Bone marrow (tissue), 2 donors: ENCODE measurements at regions not wholly inside any gene's neighbourhood (a gene's known extent, or its start where the extent isn't known, plus 50 kb on each side); places are given as distances from the start of the nearest gene placed in this dataset.

Experiments
- DNase-seq, 2 donors: peaks; one replicate each; lab custom pipeline; 2025; lab: John Stamatoyannopoulos, UW

DNA sequence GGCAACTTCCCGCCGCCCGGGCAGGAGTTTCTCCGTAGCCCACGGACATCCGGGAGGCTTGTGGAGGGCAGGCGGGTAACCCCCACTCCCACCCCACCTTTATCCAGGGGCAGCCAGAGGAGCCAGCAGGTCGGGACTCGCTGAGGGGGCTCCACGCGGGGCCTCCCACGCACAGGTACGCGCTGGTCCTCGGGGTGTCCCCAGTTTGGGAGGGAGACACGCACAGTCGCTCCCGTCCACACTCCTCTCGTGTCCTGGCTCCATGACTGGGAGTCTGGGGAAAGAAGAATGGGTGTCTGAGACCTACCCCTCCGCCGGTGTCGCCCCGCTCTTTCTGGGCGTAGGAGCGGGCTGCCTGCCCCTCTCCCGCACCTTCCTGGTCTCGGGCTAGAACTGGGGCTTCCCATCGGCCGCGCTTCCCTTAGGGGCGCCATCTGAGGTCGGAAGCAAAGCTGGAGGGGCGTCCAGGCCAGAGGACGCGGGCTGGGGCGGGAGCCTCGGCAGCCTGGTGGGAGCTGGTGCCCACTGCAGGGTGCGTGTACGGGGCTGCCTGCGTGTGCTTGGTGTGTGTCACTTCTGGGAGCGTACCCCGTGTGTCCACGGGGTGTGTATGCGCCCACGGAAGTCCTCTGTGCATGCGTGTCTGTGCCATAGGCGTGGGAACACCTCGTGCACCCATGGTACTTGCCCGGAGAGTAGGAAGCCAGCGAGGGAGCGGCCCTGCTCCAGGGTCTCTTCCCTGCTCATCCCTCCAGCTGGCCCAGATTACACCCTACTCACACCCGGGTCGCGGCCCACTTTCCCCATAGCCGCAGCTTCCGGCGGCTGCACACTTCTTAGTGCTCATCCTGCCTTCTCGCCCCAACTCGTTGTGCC is 73.0 kb upstream of the LEP start:
- DNase-seq = no peak

DNA sequence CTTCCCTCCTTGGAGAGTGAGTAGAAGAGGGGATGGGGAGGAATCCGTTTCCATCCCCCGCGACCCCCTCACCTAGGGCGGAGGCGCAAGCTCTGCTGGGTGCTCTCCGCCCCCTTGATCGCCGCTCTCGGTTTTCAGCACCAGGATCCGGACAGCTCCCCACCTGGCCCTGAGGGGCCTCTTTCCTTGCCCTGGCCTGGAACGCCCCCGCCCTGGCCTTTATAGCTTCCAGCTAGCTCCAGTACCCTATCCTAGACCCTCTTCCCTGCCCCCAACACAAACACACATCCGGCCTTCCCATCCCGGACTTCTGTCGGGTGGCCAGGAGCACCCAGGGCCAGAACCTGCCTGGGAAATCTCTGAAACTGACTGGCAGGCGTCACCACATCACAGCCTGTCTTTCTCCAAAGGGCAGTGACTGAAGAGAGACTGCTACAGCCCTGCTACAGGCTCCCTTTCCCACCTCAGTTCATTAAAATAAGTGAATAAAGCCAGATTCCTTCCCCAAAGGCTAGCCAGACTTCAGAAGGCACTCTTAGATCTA is 72.3 kb upstream of the LEP start:
- no peak for DNase-seq

DNA sequence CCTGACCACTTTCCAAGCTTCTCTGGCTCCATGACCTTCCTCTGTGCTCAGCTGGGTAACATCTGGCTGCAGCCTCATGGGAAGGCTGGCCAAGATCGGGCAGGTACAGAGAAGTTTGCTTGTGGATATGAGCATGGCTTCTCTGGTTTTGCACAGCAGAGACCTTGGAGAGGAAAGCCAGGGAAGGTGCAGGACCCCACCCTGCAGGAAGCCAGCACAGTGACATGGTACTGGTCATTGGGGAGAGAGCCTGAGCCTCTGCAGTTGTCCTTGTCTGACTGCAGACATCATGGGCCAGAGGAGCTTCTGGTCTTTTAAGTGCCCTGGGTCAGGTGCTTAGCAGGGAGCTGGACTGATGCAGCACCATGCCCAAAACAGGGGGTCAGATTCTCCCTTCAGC is 70.6 kb upstream of the LEP start:
- DNase-seq = no peak

DNA sequence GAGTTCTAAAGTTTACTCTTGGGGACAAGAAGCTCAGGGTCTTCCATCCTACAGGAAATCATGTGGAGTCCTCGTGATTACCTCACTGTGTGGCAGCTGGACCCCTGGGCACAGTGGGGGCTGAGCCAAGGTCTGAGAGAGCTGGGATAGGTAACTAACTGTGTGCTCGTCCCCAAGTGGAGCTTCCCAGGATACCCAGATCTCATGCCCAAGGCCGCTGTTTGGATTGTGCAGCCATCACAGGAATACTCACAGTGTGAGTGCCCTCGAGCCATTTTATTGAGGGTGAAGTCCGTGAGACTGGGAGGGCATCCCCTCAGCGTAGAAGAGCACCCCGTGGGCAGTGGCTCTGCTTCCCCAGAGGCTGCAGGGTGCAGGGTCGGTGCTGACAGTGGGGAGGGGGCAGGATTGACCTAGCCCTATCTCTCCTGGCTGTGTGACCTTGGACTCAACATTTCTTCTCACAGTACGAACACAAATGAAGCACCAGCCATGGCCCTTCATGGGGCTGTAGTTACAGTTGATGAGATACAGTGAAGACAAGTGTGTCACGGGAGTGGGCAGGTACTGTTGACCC is 69.6 kb upstream of the LEP start:
- no peak for DNase-seq

DNA sequence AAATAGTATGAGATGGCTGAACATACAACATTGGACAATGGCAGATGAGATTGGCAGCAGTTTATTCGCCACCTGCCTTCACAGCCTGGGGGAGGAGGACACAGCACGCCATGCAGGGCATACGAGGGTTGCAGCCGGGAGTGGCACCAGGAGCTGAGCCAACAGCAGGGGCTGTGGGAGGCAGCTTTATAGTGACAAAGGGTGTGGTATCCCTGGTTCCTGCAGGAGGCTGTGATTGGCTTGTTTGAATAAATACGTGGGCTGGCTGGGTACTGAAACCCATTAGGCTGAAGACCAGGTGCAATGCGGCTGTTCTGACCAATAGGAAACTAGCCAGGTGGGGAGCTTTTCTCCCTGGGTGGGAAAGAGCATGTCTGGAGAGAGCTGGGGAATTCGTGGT is 68.9 kb upstream of the LEP start:
- no peak for DNase-seq

DNA sequence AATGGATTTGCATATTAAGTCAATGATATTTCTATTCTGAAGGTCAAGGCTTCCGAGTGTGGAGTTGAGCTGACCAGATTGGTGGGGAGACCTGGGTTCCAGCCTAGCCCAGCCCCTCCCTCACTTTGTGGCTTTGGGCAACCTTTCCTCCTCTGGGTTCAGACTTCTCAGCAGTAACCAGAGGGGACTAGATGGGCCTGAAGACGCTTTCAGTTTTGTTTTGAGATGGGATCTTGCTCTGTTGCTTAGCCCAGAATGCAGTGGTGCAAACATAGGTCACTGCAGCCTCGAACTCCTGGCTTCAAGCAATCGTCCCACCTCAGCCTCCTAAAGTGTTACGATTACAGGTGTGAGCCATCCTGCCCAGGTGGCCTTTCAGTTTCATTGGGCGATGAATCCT is 68.1 kb upstream of the LEP start:
- DNase-seq = no peak

DNA sequence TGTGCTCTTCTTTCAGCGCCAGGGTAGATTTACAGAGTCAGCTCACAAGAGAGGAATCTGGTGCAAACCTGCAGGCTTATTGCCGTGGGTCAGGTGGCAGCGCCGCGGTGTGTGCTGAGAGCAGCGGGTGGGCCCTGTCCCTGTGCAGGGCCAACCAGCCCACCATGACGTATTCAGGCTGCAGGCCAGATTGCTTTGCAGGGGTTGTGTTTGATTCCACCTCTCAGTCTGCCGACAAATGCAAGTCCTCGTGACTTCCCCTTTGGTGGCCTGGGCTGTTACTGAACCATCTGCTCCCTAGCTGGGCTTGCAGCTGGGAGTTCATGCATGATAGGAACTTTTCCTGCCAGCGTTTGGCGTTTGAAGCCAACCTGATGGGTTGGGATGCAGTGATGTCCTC is 66.7 kb upstream of the LEP start:
- no peak for DNase-seq

DNA sequence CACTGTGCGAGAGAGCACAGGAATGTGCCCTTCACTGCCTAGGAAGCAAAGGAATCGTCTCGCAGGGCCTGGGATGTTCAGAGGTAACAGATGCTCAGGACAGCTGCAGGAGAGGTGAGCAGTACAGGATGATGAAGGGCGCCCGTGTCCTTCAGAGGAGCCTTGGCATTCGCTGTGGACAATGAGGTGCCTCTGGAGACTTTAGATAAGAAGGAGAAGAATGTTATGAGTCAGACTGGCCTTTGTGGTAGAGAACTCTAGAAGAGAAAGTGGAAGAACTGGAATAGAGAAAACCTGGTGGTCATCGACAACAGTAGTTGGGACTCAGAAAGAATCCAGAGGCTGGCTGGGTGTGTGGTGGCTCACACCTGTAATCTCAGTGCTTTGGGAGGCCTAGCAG is 64.4 kb upstream of the LEP start:
- DNase-seq = no peak

DNA sequence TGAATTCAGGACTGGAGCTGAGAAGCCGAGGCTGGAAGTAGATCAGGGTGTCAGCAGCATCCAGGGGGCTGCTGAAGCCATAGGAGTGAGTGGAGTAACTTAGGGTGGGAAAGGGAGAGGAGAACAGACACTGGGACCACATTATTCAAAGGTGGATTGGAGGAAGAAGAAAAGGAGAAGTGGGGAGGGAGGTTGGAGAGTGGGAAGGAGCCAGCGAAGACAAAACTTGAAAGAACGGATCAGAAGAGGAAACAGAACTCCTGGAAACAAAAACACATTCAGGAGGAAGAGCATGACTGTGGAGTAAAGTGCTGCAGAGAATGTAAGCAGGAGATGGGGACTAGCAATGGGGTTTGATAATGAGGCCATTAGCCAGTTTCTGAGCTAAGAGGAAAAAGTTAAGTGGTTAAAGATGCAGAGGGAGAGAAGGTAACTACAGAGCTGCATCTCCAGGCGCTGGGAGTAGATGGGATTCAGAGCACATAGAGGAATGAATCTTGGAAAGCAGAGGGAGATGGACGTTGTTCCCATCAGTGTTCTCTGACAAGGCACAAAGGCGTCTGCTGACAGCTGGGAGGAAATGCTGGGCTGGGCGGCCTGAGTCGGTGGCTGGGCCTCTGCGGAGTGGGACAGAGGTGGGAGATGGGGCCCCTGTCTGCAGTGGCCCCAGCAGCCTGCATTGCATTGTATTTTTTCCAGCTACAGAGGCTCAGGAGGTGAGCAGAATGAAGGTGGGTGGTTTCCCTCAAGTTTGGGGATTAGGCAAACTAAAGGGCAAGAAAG is 63.1 kb upstream of the LEP start:
- no peak for DNase-seq

DNA sequence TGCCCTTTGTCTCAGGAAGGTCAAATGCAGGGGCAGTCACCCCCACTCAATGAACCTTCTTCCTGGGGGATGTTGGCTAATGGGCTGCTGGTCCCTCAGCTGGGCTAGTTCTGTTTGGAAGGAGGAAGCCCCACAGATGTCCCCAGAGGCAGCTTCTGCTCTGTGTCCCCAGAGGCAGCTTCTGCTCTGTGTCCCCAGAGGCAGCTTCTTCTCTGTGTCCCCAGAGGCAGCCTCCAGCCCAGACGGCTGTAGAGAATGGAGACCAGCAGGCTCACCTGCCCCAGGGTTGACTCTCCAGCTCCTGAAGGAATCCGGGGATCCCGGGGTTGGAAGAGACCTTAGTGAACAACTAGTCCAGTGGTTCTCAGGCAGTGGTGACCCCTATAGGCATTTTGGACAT is 62.5 kb upstream of the LEP start:
- DNase-seq = no peak

DNA sequence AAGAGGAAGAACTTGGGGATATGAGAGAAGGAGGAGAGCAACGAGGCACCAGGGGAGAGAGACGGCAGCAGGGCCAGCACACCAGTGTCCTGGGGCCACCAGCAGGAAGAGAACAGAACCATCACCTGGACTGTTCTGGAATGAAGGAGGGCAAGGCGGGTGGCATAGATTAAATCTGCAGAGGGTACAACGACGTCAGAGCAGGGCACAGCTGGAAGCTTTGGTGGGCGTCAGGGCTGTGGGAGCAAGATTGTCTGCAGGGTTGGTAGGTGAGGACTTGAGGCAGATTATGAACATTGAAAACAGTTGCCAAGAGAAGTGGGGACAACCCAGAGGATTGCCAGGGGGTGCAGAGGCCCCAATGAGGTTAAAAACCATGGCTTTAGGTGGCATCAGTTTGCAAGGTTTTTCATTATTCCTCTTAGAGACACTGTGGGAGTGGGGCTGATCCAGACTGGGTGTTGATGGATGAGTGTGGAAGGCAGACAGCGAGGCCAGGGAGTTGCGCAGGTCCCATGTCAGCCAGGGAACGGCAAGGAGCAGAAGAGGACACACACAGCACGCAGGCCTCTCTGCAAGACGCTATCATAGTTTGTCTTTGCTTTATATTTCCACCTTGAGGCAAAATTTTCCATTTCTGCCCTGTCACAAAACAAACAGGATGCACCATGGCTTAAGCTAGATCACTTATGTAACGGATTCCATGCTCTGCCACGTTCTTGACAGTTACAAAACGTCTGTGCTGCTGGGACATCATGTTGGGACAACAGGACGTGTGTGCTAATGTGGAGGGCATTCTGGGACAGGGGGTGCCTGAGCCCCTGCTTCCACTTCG is 52.5 kb upstream of the LEP start:
- no peak for DNase-seq

DNA sequence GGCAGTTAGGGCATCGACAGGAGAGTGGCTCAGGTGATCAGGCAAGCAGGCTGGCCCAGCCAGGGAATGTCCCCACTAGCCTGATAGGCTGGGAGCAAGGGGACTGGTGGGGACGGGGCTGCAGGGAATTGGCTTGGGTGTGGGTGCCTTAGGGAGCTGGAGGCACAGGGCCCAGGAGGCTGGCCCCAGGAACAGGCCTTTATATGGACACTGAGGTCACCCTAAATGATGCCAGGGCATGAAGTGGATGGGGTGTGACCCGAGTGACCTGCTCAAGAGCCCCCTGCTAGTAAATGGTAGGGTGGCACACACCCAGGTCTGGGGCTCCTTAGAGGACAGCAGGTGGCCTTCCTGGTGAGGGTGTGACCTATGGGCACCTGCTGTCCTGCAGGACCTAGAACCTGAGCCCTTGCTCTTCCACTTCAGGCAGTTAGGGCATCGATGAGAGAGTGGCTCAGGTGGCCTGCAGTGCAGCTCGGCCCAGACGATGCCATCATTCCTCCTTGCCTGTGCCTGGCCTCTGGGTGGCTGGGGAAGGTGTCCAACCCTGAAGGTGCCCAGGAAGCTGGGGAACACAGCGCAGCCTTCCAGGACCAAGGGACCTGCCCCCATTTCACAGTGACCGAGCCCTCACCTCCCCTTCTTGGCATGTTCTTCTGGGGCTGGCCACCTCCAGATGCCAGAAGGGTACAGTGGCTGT is 51.7 kb upstream of the LEP start:
- DNase-seq = no peak

DNA sequence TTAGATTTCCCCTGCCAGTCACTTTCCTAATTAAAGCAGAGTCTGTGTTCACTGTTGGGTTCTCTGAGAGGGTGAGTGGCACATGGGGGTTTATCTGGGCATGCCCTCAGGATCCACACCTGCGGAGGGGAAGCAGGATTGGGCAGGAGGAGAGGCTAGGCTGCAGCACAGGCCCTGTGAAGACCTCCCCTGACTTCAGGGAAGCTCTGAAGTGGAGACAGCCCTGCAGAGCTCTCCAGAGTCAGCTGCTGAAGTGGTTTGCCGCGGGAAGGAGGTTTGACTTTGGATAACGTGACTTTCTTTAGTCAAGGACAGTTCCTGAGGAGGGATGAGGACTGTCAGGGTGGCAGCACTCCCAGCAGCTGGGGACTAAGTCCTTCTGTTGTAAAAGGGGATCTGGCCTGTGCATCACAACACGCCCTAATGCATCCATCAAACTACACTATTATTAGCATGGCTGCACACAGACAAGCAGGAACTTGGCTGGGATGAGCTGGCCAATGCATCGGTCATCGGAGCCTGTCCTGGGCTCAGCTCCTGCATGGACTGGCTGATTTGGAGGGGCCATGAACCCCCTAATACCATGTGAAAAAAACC is 50.9 kb upstream of the LEP start:
- no peak for DNase-seq

DNA sequence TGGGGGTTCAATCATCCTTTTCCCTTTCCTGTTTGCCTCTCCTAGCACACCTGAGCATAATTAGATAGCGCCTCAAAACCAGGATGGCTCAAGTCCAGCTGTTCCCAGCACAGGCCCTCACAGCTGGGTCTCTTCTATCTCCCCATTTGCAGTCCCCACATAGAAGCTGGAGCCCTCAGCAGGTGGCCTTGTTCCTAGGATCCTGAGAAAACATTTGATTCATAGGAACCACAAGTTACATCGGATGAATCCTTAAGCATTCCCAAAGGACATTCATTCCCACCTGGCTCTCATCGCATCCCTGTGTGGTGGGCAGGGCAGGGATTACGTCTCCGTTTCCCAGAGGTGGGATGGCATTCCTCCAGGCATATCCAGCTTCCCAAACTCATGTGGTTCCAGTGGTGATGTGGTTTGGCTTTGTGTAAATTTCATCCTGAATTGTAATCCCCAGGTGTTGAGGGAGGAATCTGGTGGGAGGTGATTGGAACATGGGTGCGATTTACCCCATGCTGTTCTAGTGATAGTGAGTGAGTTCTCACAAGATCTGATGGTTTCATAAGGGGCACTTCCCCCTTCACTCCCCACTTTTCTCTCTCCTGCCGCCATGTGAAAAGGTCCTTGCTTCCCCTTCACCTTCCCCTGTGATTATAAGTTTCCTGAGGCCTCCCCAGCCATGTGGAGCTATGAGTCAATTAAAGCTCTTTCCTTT is 49.8 kb upstream of the LEP start:
- DNase-seq = no peak
